Keratinocyte (primary cell): ENCODE measurements at regions not wholly inside any gene's neighbourhood (a gene's known extent, or its start where the extent isn't known, plus 50 kb on each side); places are given as distances from the start of the nearest gene placed in this dataset.

Experiments
- DNase-seq: peaks from one replicate; pipeline ENCODE4 v3.0.0-alpha.2; 2011; ENCODE audit warnings: low read depth, missing footprints, low spot score
- FAIRE-seq: peaks from 2 replicates; lab custom pipeline; 2011; peaks lifted over from hg19 to GRCh38; lab: Jason Lieb, UNC
- H2AFZ ChIP-seq: 2 replicates; pipeline ENCODE4 v1.6.0; 2012; ENCODE audit warnings: low read length, control low read depth, inconsistent platforms; ENCODE audit not compliant: control insufficient read depth
- H3K27ac ChIP-seq: 2 replicates; pipeline ENCODE4 v1.5.1; 2011; ENCODE audit warnings: low read length; ENCODE audit not compliant: control insufficient read depth, insufficient read depth
- H3K27me3 ChIP-seq: 3 replicates; pipeline ENCODE4 v1.6.0; 2011; ENCODE audit warnings: low read length; ENCODE audit not compliant: control insufficient read depth, insufficient read depth; ENCODE audit errors: extremely low read depth
- H3K36me3 ChIP-seq, 2 experiments: 2 replicates in 1 of 2; 3 replicates in 1 of 2; pipeline ENCODE4 v1.5.1; 2011; ENCODE audit warnings: low read length in 2 of 2, mild to moderate bottlenecking in 1 of 2; ENCODE audit not compliant: control insufficient read depth in 2 of 2, insufficient read depth in 2 of 2; ENCODE audit errors: extremely low read depth in 1 of 2
- H3K4me1 ChIP-seq: 3 replicates; pipeline ENCODE4 v1.5.1; 2011; ENCODE audit warnings: low read length; ENCODE audit not compliant: control insufficient read depth, insufficient read depth; ENCODE audit errors: extremely low read depth
- H3K4me2 ChIP-seq: 3 replicates; pipeline ENCODE4 v1.6.0; 2011; ENCODE audit warnings: low read depth, low read length; ENCODE audit not compliant: control insufficient read depth, insufficient read depth; ENCODE audit errors: extremely low read depth
- H3K4me3 ChIP-seq, 3 experiments: fragments of 200-600 bp in 1 of 3; sonication (generic) in 1 of 3; 2 replicates in 2 of 3; 3 replicates in 1 of 3; pipeline ENCODE4 v1.5.1; 2011 to 2016; ENCODE audit warnings: low read length in 3 of 3, mild to moderate bottlenecking in 3 of 3, control low read depth in 2 of 3, inconsistent platforms in 1 of 3, low read depth in 1 of 3, mixed read lengths in 1 of 3, mixed run types in 1 of 3, moderate library complexity in 1 of 3; ENCODE audit not compliant: control insufficient read depth in 2 of 3, insufficient read depth in 2 of 3; ENCODE audit errors: extremely low read depth in 1 of 3
- H3K79me2 ChIP-seq: 2 replicates; pipeline ENCODE4 v1.6.0; 2012; ENCODE audit warnings: low read length; ENCODE audit not compliant: control insufficient read depth, insufficient read depth
- H3K9ac ChIP-seq: 3 replicates; pipeline ENCODE4 v1.6.0; 2011; ENCODE audit warnings: low read length; ENCODE audit not compliant: control insufficient read depth, insufficient read depth; ENCODE audit errors: extremely low read depth
- H3K9me1 ChIP-seq: 3 replicates; pipeline ENCODE4 v1.6.0; 2011; ENCODE audit warnings: low read length; ENCODE audit not compliant: control insufficient read depth, insufficient read depth; ENCODE audit errors: extremely low read depth
- H3K9me3 ChIP-seq: 2 replicates; pipeline ENCODE4 v1.5.1; 2012; ENCODE audit warnings: low read depth, low read length; ENCODE audit not compliant: control insufficient read depth
- H4K20me1 ChIP-seq: 3 replicates; pipeline ENCODE4 v1.6.0; 2011; ENCODE audit warnings: low read length; ENCODE audit not compliant: control insufficient read depth, insufficient read depth; ENCODE audit errors: extremely low read depth
- EZH2 ChIP-seq: IDR thresholded peaks from one replicate; pipeline ENCODE4 v1.6.1; 2012; ENCODE audit warnings: inconsistent platforms, mild to moderate bottlenecking, low read length, moderate library complexity
- dilution Hi-C: fragments of 300-500 bp; cut with MboI; formaldehyde crosslinking; loops from one replicate; pipeline ENCODE4 v1.7.0; 2020; ENCODE audit warnings: low sequenced_read_pairs; ENCODE audit not compliant: extremely low pct_ligation_motif_present
- TF ChIP-seq, protein P1 (sequence below), 3 experiments: IDR thresholded peaks in 1 of 3; conservative IDR thresholded peaks in 1 of 3; optimal IDR thresholded peaks in 1 of 3; 2 replicates in 2 of 3; 3 replicates in 1 of 3; pipeline versions ENCODE3 to v1.5.1; 2011; ENCODE audit warnings: low read length in 3 of 3, mild to moderate bottlenecking in 3 of 3, moderate library complexity in 2 of 3, control low read depth in 1 of 3, inconsistent platforms in 1 of 3; ENCODE audit not compliant: insufficient read depth in 2 of 3; ENCODE audit errors: extremely low read depth in 1 of 3

DNA sequence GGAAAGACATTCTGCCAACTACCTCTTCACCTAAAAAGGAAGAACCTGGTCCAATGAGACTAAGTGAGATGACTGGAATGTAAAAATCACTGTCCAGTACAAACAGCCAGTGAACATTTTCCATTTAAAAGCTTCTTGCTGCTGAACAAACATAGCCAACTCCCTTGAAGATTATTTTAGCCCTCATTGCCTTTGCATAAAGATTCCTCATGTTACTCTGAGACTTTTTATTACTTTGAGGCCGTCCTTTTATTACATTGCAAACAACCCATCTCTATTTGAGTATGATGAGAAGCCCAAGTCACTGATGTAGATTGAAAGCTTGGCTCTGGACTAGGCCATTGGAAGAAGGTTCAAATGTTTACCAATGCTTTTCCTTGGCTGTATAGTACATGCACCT is 649.8 kb downstream of the CETN3 start:
- Histone ChIP-seq H3K27ac (no peak overlapping the region), H3K9me1 (no peaks in the 10 kb centered on the region), H3K4me2 (no peak overlapping the region), H3K9me3 (no peaks in the 10 kb centered on the region), H3K4me1 (no peaks in the 10 kb centered on the region), H2AFZ (no peak overlapping the region), H3K4me3 (no peak overlapping the region), H4K20me1 (no peaks in the 10 kb centered on the region), H3K9ac (no peak overlapping the region), H3K36me3 (no peaks in the 10 kb centered on the region), H3K27me3 (no peaks in the 10 kb centered on the region), H3K79me2 (no peaks in the 10 kb centered on the region)
- no peak for FAIRE-seq
- dilution Hi-C loops: no loop called here
- no peak for TF ChIP-seq EZH2
- TF ChIP-seq, protein P1, sequence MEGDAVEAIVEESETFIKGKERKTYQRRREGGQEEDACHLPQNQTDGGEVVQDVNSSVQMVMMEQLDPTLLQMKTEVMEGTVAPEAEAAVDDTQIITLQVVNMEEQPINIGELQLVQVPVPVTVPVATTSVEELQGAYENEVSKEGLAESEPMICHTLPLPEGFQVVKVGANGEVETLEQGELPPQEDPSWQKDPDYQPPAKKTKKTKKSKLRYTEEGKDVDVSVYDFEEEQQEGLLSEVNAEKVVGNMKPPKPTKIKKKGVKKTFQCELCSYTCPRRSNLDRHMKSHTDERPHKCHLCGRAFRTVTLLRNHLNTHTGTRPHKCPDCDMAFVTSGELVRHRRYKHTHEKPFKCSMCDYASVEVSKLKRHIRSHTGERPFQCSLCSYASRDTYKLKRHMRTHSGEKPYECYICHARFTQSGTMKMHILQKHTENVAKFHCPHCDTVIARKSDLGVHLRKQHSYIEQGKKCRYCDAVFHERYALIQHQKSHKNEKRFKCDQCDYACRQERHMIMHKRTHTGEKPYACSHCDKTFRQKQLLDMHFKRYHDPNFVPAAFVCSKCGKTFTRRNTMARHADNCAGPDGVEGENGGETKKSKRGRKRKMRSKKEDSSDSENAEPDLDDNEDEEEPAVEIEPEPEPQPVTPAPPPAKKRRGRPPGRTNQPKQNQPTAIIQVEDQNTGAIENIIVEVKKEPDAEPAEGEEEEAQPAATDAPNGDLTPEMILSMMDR (optimal IDR thresholded peaks at IDR 0.05 in 1 of 3, IDR thresholded peaks at IDR 0.05 in 1 of 3, conservative IDR thresholded peaks at IDR 0.05 in 1 of 3; ENCODE audit: extremely low read depth in 1 of 3, insufficient read depth in 2 of 3, low read length in 3 of 3): no peak
- no peak for DNase-seq

- dilution Hi-C loops: no loop called here
- no peak overlapping the region for H3K27ac ChIP-seq
- no peak overlapping the region for H3K9ac ChIP-seq
- FAIRE-seq: no peak
- H3K79me2 ChIP-seq: no peaks in the 10 kb centered on the region
- H3K4me2 ChIP-seq: no peak overlapping the region
- TF ChIP-seq, protein P1 (optimal IDR thresholded peaks at IDR 0.05 in 1 of 3, IDR thresholded peaks at IDR 0.05 in 1 of 3, conservative IDR thresholded peaks at IDR 0.05 in 1 of 3; ENCODE audit: extremely low read depth in 1 of 3, insufficient read depth in 2 of 3, low read length in 3 of 3): no peak
- no peak for TF ChIP-seq EZH2
- no peak overlapping the region for H2AFZ ChIP-seq
- no peaks in the 10 kb centered on the region for H3K9me1 ChIP-seq
- no peaks in the 10 kb centered on the region for H4K20me1 ChIP-seq
- H3K27me3 ChIP-seq: no peaks in the 10 kb centered on the region
- no peaks in the 10 kb centered on the region for H3K36me3 ChIP-seq
- H3K4me1 ChIP-seq: no peaks in the 10 kb centered on the region
- no peak for DNase-seq
- H3K4me3 ChIP-seq: no peak overlapping the region
- no peaks in the 10 kb centered on the region for H3K9me3 ChIP-seq
Observed at GRCh38 chr5:89758146-89758545, 651.4 kb downstream of the CETN3 start.
